ENCODE measurements at regions not wholly inside any gene's neighbourhood (a gene's known extent, or its start where the extent isn't known, plus 50 kb on each side); places are given as distances from the start of the nearest gene placed in this dataset.

DNA sequence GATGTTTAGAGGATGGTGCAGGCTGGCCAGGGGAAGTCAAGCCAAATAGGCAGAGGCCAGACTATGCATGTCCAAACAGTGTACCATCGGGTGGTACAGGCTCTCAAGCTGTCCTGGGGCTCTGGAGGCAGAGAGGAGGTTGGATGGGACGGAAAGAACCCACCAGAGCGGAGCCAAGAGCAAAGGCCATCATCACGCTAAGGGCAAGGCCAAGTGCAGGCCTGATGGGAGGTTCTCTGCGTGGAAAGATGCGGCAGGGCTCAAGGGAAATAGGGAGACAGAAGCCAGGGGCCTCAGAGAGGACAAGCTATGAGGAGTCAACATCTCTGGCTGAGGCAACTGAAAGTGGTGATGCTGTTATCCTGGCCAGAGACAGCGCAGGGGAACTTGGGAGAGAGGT lies 102.7 kb downstream of the ASB7 start:
- no peak overlapping the region for H3K27ac Mint-ChIP-seq (ENCODE audit: unreplicated experiment)
- no peak overlapping the region for H3K4me3 ChIP-seq (ENCODE audit: low read depth, low read length)
- H3K4me1 ChIP-seq = no peaks in the 10 kb centered on the region
- H3K27me3 Mint-ChIP-seq (ENCODE audit: insufficient read depth, unreplicated experiment) = no peaks in the 10 kb centered on the region
- DNase-seq = no peak
- no peaks in the 10 kb centered on the region for H3K36me3 ChIP-seq (ENCODE audit: control insufficient read depth, insufficient read depth, low read length)
- H3K9me3 Mint-ChIP-seq (ENCODE audit: unreplicated experiment) = peaks cover 22% of the 10 kb centered on the region
- CTCF ChIA-PET = no interaction called here
- no peak for TF ChIP-seq CTCF (IDR thresholded peaks at IDR 0.05; ENCODE audit: insufficient read depth in 1 of 2, low read depth in 1 of 2, low read length in 1 of 2, severe bottlenecking in 1 of 2, unreplicated experiment in 1 of 2)
- no peaks in the 10 kb centered on the region for H3K4me1 Mint-ChIP-seq (ENCODE audit: low read depth, unreplicated experiment)
- no peaks in the 10 kb centered on the region for H3K9me3 ChIP-seq
- intact Hi-C loops (cut with micrococcal nuclease; ENCODE audit: unreplicated experiment) = no loop called here
- no peaks in the 10 kb centered on the region for H3K27me3 ChIP-seq (replicated peaks; ENCODE audit: control insufficient read depth, insufficient read depth, low read length)
- POLR2A ChIA-PET = no interaction called here
- H3K36me3 Mint-ChIP-seq (ENCODE audit: insufficient read depth, unreplicated experiment) = peaks cover 5% of the 10 kb centered on the region
- H3K4me3 Mint-ChIP-seq (ENCODE audit: unreplicated experiment) = no peak overlapping the region
- no TSS peak for BruUV-seq (replicated peaks)

DNA sequence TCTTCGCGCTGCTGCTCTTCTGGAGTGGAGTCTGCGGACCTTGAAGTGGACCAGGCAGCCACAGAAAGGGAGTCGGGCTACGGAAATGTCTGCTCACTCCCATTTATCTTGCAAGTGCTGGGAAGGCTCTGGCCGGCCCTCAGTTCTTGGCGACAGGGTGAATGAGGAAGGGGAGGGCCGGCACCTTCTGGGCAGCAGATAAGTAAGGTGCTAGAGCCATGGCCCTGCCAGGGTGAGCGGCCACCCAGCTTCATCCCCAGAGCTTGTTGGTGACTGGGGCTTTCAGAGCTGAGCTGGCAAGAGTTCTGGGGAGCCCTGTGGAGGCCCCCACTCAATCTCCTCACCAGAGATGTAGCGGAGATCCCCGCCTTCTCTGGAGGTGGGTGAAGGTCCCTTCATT lies 103.5 kb downstream of the ASB7 start:
- H3K4me1 ChIP-seq = no peaks in the 10 kb centered on the region
- peaks cover 29% of the 10 kb centered on the region for H3K9me3 Mint-ChIP-seq (ENCODE audit: unreplicated experiment)
- peaks cover 7% of the 10 kb centered on the region for H3K36me3 Mint-ChIP-seq (ENCODE audit: insufficient read depth, unreplicated experiment)
- TF ChIP-seq CTCF (IDR thresholded peaks at IDR 0.05; ENCODE audit: insufficient read depth in 1 of 2, low read depth in 1 of 2, low read length in 1 of 2, severe bottlenecking in 1 of 2, unreplicated experiment in 1 of 2) = no peak
- ChIA-PET POLR2A (no interaction called here), CTCF (no interaction called here)
- intact Hi-C loops (cut with micrococcal nuclease; ENCODE audit: unreplicated experiment) = no loop called here
- no peak overlapping the region for H3K4me3 Mint-ChIP-seq (ENCODE audit: unreplicated experiment)
- BruUV-seq (replicated peaks) = no TSS peak
- H3K9me3 ChIP-seq = no peaks in the 10 kb centered on the region
- no peak for DNase-seq
- H3K4me1 Mint-ChIP-seq (ENCODE audit: low read depth, unreplicated experiment) = peaks cover 7% of the 10 kb centered on the region
- H3K36me3 ChIP-seq (ENCODE audit: control insufficient read depth, insufficient read depth, low read length) = no peaks in the 10 kb centered on the region
- no peaks in the 10 kb centered on the region for H3K27me3 Mint-ChIP-seq (ENCODE audit: insufficient read depth, unreplicated experiment)
- no peak overlapping the region for H3K4me3 ChIP-seq (ENCODE audit: low read depth, low read length)
- no peak overlapping the region for H3K27ac Mint-ChIP-seq (ENCODE audit: unreplicated experiment)
- H3K27me3 ChIP-seq (replicated peaks; ENCODE audit: control insufficient read depth, insufficient read depth, low read length) = no peaks in the 10 kb centered on the region

DNA sequence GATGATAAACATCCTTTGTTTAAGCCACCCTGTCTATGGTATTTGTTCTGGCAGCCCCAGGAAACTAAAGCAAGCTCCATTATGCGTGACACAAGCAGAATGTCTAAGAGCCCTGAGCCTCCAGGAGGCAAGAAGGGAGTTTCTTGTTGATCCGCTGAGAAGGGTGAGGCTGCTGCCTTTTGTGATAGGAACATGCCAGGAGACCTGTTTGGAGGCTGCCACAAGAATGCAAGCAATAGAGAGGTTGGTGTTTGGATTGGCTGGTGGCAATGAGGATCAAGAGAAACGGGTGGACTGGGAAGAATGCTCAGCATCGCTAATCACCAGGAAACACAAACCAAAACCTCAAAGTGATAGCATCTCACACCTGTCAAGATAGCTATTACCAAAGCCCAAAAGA lies 104.8 kb downstream of the ASB7 start:
- peaks cover 7% of the 10 kb centered on the region for H3K36me3 Mint-ChIP-seq (ENCODE audit: insufficient read depth, unreplicated experiment)
- no peak overlapping the region for H3K4me3 ChIP-seq (ENCODE audit: low read depth, low read length)
- no peaks in the 10 kb centered on the region for H3K27me3 Mint-ChIP-seq (ENCODE audit: insufficient read depth, unreplicated experiment)
- intact Hi-C loops (cut with micrococcal nuclease; ENCODE audit: unreplicated experiment) = no loop called here
- peaks cover 1% of the 10 kb centered on the region for H3K4me1 ChIP-seq
- no peaks in the 10 kb centered on the region for H3K27me3 ChIP-seq (replicated peaks; ENCODE audit: control insufficient read depth, insufficient read depth, low read length)
- peaks cover 31% of the 10 kb centered on the region for H3K9me3 Mint-ChIP-seq (ENCODE audit: unreplicated experiment)
- TF ChIP-seq CTCF (IDR thresholded peaks at IDR 0.05; ENCODE audit: insufficient read depth in 1 of 2, low read depth in 1 of 2, low read length in 1 of 2, severe bottlenecking in 1 of 2, unreplicated experiment in 1 of 2) = no peak
- ChIA-PET CTCF (no interaction called here), POLR2A (no interaction called here)
- DNase-seq = no peak
- no peak overlapping the region for H3K4me3 Mint-ChIP-seq (ENCODE audit: unreplicated experiment)
- no peaks in the 10 kb centered on the region for H3K9me3 ChIP-seq
- BruUV-seq (replicated peaks) = no TSS peak
- no peak overlapping the region for H3K27ac Mint-ChIP-seq (ENCODE audit: unreplicated experiment)
- H3K36me3 ChIP-seq (ENCODE audit: control insufficient read depth, insufficient read depth, low read length) = no peaks in the 10 kb centered on the region
- peaks cover 7% of the 10 kb centered on the region for H3K4me1 Mint-ChIP-seq (ENCODE audit: low read depth, unreplicated experiment)
